Left lung (tissue), 4 donors: ENCODE measurements at regions not wholly inside any gene's neighbourhood (a gene's known extent, or its start where the extent isn't known, plus 50 kb on each side); places are given as distances from the start of the nearest gene placed in this dataset.

Experiments used
- ATAC-seq: fragments of 200-7000 bp; cut with Tn5 transposase; one replicate; pipeline ENCODE4 v1.9.1; 2020; ENCODE audit warnings: moderate library complexity
- DNase-seq, 4 donors: peaks; one replicate each; pipeline ENCODE4 v3.0.0-alpha.2; 2013 to 2020
- H3K27ac ChIP-seq, 2 donors: fragments of 200-600 bp; sonication (generic) in 1 of 2; one replicate each; pipeline versions ENCODE4 v1.5.0 to v1.8.0; 2020 to 2021
- H3K27me3 ChIP-seq, 2 donors: fragments of 200-600 bp; sonication (generic) in 1 of 2; one replicate each; pipeline versions ENCODE4 v1.5.0 to v1.8.0; 2020 to 2021
- H3K36me3 ChIP-seq, 2 donors: fragments of 200-600 bp; sonication (generic) in 1 of 2; one replicate each; pipeline versions ENCODE4 v1.5.0 to v1.8.0; 2020 to 2021
- H3K4me1 ChIP-seq, 2 donors: fragments of 200-600 bp; one replicate each; pipeline ENCODE4 v1.8.0; 2021
- H3K4me3 ChIP-seq, 2 donors: fragments of 200-600 bp; sonication (generic) in 1 of 2; one replicate each; pipeline versions ENCODE4 v1.5.0 to v1.8.0; 2020 to 2021; ENCODE audit warnings: mild to moderate bottlenecking in 1 of 2
- H3K9me3 ChIP-seq, 2 donors: fragments of 200-600 bp; sonication (generic) in 1 of 2; one replicate each; pipeline versions ENCODE4 v1.5.0 to v1.8.0; 2020 to 2021
- intact Hi-C, 2 donors: fragments of 100-400 bp; cut with DNase I; formaldehyde crosslinking; loops; one replicate each; pipeline versions ENCODE4 v1.11.2 to v1.14.2; 2022
- TF ChIP-seq, protein P1 (sequence below), 2 donors: fragments of 200-600 bp; sonication (generic) in 1 of 2; IDR thresholded peaks; one replicate each; pipeline versions ENCODE4 v1.5.0 to v1.8.0; 2021; ENCODE audit warnings: antibody characterized with exemption in 2 of 2
- donor health status: DM: no; HTN: yes; CAD: no.
- donor health status: DM: no; HTN: no; CAD: no.

DNA sequence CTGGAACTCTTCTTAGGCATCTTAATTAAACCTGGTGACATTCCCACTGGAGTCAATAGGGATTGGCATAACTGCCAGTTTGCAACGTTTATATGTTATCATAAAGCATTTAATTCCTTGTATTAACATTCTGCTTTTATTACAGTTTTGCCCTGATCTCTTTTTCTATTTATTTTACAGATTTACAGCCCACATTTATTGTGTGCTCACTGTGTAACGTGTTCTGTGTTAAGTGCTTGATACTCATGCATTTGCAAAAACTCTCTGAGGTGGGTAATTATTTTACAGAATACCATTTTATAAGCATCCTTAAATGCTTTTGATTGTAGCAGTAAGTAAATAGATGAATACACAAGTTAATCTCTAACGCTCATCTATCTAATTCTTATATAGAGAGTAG, 341.5 kb upstream of the FAR2 start:
- no peaks in the 10 kb centered on the region for H3K4me1 ChIP-seq
- H3K9me3 ChIP-seq: no peaks in the 10 kb centered on the region
- no peaks in the 10 kb centered on the region for H3K36me3 ChIP-seq
- no peak for ATAC-seq
- TF ChIP-seq, protein P1, sequence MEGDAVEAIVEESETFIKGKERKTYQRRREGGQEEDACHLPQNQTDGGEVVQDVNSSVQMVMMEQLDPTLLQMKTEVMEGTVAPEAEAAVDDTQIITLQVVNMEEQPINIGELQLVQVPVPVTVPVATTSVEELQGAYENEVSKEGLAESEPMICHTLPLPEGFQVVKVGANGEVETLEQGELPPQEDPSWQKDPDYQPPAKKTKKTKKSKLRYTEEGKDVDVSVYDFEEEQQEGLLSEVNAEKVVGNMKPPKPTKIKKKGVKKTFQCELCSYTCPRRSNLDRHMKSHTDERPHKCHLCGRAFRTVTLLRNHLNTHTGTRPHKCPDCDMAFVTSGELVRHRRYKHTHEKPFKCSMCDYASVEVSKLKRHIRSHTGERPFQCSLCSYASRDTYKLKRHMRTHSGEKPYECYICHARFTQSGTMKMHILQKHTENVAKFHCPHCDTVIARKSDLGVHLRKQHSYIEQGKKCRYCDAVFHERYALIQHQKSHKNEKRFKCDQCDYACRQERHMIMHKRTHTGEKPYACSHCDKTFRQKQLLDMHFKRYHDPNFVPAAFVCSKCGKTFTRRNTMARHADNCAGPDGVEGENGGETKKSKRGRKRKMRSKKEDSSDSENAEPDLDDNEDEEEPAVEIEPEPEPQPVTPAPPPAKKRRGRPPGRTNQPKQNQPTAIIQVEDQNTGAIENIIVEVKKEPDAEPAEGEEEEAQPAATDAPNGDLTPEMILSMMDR (IDR thresholded peaks at IDR 0.05): no peak
- H3K4me3 ChIP-seq: no peak overlapping the region
- no peak overlapping the region for H3K27ac ChIP-seq
- no peaks in the 10 kb centered on the region for H3K27me3 ChIP-seq
- DNase-seq: no peak
- intact Hi-C loops: no loop called here

DNA sequence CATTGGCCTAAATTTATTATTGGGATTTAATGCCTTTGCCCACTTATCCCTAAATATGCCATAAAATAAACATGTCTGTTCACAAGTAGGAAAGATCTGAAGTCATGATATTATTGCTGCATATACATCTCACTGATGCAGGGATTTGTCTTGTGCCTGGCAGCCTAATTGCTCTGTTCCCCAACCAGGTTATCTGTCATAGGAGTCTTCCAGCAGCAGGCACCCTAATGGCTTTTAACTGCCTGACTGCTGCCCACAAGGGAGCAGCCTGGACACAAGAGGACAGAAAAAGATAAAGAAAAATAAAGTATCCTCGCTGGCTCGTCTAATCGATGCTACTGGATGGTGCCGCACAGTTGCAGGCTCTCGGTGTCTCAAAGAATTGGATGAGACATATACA, 337.6 kb upstream of the FAR2 start:
- Histone ChIP-seq H3K4me3 (no peak overlapping the region), H3K27me3 (no peaks in the 10 kb centered on the region), H3K4me1 (no peaks in the 10 kb centered on the region), H3K9me3 (no peaks in the 10 kb centered on the region), H3K36me3 (no peaks in the 10 kb centered on the region), H3K27ac (no peak overlapping the region)
- intact Hi-C loops: no loop called here
- no peak for DNase-seq
- TF ChIP-seq, protein P1 (IDR thresholded peaks at IDR 0.05): no peak
- ATAC-seq: no peak

DNA sequence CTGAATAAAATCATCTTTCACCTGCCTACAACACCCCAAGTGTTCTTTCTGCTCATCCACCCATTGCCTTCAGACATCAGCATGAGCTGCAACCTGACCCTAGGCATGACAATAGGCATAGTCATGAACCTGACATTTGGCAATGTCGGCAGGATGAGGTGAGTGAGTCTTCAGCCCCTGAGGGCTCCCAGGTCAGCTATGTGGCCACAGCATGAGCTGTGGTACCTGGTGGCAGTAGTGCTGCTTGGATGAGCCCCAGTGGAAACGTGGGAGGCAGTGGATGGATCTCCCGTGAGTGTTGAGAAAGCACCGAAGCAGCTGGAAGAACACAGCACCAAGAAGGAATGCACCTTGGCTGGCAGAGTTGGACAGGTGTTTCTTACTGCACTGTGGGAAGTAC, 334.8 kb upstream of the FAR2 start:
- H3K4me1 ChIP-seq: no peaks in the 10 kb centered on the region
- no peaks in the 10 kb centered on the region for H3K9me3 ChIP-seq
- TF ChIP-seq, protein P1 (IDR thresholded peaks at IDR 0.05): no peak
- intact Hi-C loops: no loop called here
- no peak for DNase-seq
- no peaks in the 10 kb centered on the region for H3K36me3 ChIP-seq
- no peak overlapping the region for H3K4me3 ChIP-seq
- no peak overlapping the region for H3K27ac ChIP-seq
- no peaks in the 10 kb centered on the region for H3K27me3 ChIP-seq
- ATAC-seq: no peak

DNA sequence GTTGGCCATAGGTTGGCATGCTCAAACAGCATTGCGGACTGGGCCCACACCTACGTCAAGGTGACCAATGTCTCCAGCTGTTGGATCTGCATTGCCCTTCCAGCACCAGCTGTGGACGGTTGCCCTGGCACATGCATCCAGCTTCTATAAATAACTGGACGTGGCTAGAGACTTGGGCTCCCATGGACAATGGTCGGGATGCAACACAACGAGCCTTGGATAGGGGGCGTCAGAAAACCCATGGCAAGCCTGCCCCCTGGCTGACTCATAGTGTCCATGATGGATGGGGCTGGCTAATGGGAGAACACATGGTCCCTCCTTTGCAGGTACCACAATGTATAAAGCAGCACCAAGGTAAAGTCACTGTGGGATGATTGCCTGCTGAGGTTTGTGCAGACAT, 331.6 kb upstream of the FAR2 start:
- H3K36me3 ChIP-seq: no peaks in the 10 kb centered on the region
- H3K27ac ChIP-seq: no peak overlapping the region
- TF ChIP-seq, protein P1 (IDR thresholded peaks at IDR 0.05): no peak
- no peaks in the 10 kb centered on the region for H3K27me3 ChIP-seq
- no peak overlapping the region for H3K4me3 ChIP-seq
- no peaks in the 10 kb centered on the region for H3K9me3 ChIP-seq
- ATAC-seq (no peak), DNase-seq (no peak)
- intact Hi-C loops: no loop called here
- H3K4me1 ChIP-seq: no peaks in the 10 kb centered on the region

DNA sequence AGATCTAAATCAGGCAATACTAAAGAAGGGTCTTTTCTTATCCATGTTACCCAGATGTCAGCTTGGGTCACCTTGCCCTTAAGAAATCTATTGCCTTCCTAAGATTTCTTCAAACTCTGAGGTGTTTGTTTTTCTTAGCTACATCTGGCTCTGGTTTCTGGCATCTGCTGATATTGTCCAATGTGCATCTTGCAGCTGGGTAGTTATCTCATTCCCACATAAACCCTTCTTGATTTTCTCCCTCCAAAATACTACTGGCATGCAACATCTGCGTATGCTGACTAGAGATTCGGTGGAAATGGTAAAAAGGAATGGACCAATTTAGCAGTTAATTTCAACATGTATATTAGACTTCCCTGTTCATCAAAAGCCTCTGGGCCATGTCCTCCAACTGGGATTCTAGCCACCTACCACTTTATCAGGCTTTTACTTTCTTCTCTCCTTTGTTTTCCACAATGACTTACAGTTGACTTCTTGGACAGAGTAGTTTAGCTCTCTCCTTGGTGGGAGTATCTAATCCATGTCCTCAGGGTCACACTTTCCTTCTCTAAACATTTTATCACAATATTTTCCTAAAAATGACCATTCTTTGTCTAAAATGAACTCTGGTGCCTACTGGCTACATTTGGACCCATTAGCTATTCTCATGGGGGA, 324.8 kb upstream of the FAR2 start:
- intact Hi-C loops: no loop called here
- no peak for ATAC-seq
- H3K4me1 ChIP-seq: no peaks in the 10 kb centered on the region

More for the DNA sequence above, 324.8 kb upstream of the FAR2 start:
- TF ChIP-seq, protein P1 (IDR thresholded peaks at IDR 0.05): no peak
- Histone ChIP-seq H3K36me3 (no peaks in the 10 kb centered on the region), H3K27me3 (no peaks in the 10 kb centered on the region), H3K9me3 (no peaks in the 10 kb centered on the region), H3K4me3 (no peak overlapping the region), H3K27ac (no peak overlapping the region)
- DNase-seq: no peak
